ENCODE measurements at regions not wholly inside any gene's neighbourhood (a gene's known extent, or its start where the extent isn't known, plus 50 kb on each side); places are given as distances from the start of the nearest gene placed in this dataset.
A peak's percentile ranks its signal among the peaks of the same experiment; 100 is the strongest.

DNA sequence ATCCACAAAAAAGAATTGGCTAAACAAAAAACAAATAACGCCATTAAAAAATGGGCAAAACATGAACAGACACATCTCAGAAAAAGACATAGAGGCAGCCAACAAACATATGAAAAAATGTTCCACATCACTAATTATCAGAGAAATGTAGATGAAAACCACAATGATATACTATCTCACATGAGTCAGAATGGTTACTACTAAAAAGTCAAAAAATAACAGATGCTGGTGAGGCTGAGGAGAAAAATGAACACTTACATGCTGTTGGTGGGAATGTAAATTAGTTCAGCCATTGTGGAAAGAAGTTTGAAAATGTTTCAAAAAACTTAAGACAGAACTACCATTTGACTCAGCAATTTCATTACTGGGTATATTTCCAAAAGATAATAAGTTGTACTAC lies 430.1 kb upstream of the JAG1 start:
- H3K36me3 ChIP-seq: no peaks in the 10 kb centered on the region
- intact Hi-C loops (cut with DNase I): no loop called here
- no peaks in the 10 kb centered on the region for H3K27me3 ChIP-seq
- DNase-seq: no peak
- peaks cover 0 to 20% (median 13%) of the 10 kb centered on the region in 12 donors for H3K4me1 ChIP-seq
- TF ChIP-seq POLR2A (IDR thresholded peaks at IDR 0.05): no peak
- TF ChIP-seq, protein P1, sequence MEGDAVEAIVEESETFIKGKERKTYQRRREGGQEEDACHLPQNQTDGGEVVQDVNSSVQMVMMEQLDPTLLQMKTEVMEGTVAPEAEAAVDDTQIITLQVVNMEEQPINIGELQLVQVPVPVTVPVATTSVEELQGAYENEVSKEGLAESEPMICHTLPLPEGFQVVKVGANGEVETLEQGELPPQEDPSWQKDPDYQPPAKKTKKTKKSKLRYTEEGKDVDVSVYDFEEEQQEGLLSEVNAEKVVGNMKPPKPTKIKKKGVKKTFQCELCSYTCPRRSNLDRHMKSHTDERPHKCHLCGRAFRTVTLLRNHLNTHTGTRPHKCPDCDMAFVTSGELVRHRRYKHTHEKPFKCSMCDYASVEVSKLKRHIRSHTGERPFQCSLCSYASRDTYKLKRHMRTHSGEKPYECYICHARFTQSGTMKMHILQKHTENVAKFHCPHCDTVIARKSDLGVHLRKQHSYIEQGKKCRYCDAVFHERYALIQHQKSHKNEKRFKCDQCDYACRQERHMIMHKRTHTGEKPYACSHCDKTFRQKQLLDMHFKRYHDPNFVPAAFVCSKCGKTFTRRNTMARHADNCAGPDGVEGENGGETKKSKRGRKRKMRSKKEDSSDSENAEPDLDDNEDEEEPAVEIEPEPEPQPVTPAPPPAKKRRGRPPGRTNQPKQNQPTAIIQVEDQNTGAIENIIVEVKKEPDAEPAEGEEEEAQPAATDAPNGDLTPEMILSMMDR (IDR thresholded peaks at IDR 0.05): no peak
- 88 to 100% (median 92%) methylated on average over 1 of the region's 1 CpG for WGBS, 4 donors
- H3K4me3 ChIP-seq: no peak overlapping the region
- H3K9me3 ChIP-seq: no peaks in the 10 kb centered on the region
- H3K27ac ChIP-seq: no peak overlapping the region
- ATAC-seq: no peak

DNA sequence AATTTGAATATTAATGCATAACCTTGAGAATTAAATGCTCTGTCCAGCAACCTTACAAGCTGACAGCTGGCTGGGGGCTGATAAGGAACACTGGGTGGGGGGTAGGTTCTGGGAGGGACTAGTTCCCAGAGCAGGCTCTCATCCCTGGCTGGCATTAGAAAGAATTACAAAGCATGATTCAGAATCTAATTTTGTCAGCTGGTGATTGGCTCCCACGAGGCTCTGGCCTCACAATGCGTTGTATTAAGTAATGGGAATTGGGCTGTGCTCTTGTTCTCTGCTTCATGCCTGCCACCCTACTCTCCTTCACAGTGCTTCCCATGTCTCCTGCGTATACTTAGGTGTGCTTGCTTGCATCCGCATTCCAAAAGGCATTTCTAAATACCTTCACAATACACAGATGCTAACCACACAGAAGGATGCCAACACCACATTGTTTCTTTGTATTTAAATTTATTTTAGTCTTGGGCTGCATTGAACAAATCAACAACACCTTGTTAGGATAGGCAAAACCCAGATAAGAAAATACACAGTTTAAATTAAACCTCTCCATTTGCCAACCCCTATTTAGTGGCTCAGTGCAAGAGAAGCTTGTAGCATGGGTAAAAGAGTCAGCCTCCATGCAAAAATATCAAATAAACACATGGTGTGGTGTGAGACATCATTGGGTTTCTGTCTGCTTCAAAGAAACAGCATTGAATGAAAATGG lies 434.5 kb upstream of the JAG1 start:
- TF ChIP-seq POLR2A (IDR thresholded peaks at IDR 0.05): no peak
- TF ChIP-seq, protein P1 (IDR thresholded peaks at IDR 0.05): no peak
- no peaks in the 10 kb centered on the region for H3K9me3 ChIP-seq
- peaks cover 0 to 24% (median 12%) of the 10 kb centered on the region in 12 donors for H3K4me1 ChIP-seq
- H3K4me3 ChIP-seq: no peak overlapping the region
- H3K36me3 ChIP-seq: no peaks in the 10 kb centered on the region
- intact Hi-C loops (cut with DNase I): loop anchor here in 1 of 10 donors (5.0 kb wide), 2 partner anchors 46 to 94 kb away; no protein-coding TSS in a partner anchor
- DNase-seq (peak in 4 of 5 donors; percentile 49 to 61 (median 58)), ATAC-seq (peak; percentile 96 to 99 (median 98))
- H3K27me3 ChIP-seq: no peaks in the 10 kb centered on the region
- 24 to 43% (median 36%) methylated on average over 4 of the region's 4 CpGs for WGBS, 4 donors
- H3K27ac ChIP-seq: peak overlapping the region in 9 of 12 donors; percentile 28 to 77 (median 52)

GRCh38 chr20:11110535-11110934 lies 436.7 kb upstream of the JAG1 start:
- 73 to 91% (median 82%) methylated on average over 4 of the region's 4 CpGs for WGBS, 4 donors
- Histone ChIP-seq H3K27ac (no peak overlapping the region), H3K9me3 (no peaks in the 10 kb centered on the region), H3K27me3 (no peaks in the 10 kb centered on the region), H3K36me3 (no peaks in the 10 kb centered on the region), H3K4me3 (no peak overlapping the region), H3K4me1 (peaks cover 0 to 24% (median 12%) of the 10 kb centered on the region in 12 donors)
- TF ChIP-seq POLR2A (IDR thresholded peaks at IDR 0.05): no peak
- TF ChIP-seq, protein P1 (IDR thresholded peaks at IDR 0.05): no peak
- ATAC-seq (no peak), DNase-seq (no peak)
- intact Hi-C loops (cut with DNase I): loop anchor here in 1 of 10 donors (10.0 kb wide), 1 partner anchor 84 kb away; no protein-coding TSS in a partner anchor

- no peaks in the 10 kb centered on the region for H3K27me3 ChIP-seq
- no peak for DNase-seq
- peaks cover 0 to 24% (median 12%) of the 10 kb centered on the region in 12 donors for H3K4me1 ChIP-seq
- ATAC-seq: no peak
- H3K9me3 ChIP-seq: no peaks in the 10 kb centered on the region
- H3K27ac ChIP-seq: no peak overlapping the region
- H3K36me3 ChIP-seq: no peaks in the 10 kb centered on the region
- intact Hi-C loops (cut with DNase I): loop anchor here in 1 of 10 donors (10.0 kb wide), 1 partner anchor 84 kb away; no protein-coding TSS in a partner anchor
- 89 to 96% (median 91%) methylated on average over 2 of the region's 2 CpGs for WGBS, 4 donors
- no peak overlapping the region for H3K4me3 ChIP-seq
- TF ChIP-seq, protein P1 (IDR thresholded peaks at IDR 0.05): no peak
- no peak for TF ChIP-seq POLR2A (IDR thresholded peaks at IDR 0.05)
These were observed 437.4 kb upstream of the JAG1 start for GRCh38 chr20:11111191-11111590.
